ENCODE measurements at regions not wholly inside any gene's neighbourhood (a gene's known extent, or its start where the extent isn't known, plus 50 kb on each side); places are given as distances from the start of the nearest gene placed in this dataset.

DNA sequence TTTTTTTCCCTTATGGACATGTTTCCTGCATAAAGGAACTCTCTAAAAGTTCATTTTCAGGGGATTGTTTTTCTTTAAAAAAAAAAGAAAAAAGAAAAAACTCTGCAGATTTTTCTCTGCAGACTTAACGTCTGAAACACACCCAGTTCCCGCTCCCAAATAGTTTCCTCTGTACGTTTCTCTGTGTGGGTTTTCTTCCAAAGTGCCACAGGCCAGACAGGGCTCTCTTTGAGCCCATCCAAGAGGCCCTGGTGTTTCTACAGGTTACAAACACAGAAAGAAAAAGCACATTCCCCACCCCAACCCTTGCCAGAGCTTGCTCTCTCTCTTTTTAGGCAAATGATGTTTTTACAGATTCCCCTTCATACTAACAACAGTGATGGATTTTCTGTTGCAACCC, 258.6 kb downstream of the FNDC1 start:
- Histone ChIP-seq H3K4me3 (ENCODE audit: low read depth, low read length) (no peak overlapping the region), H3K36me3 (ENCODE audit: control insufficient read depth in 2 of 2, insufficient read depth in 1 of 2, low read length in 2 of 2) (no peaks in the 10 kb centered on the region), H3K4me1 (ENCODE audit: control insufficient read depth, insufficient read depth, low read length) (no peaks in the 10 kb centered on the region), H3K9me3 (ENCODE audit: control insufficient read depth, insufficient read depth, low read depth, low read length) (no peaks in the 10 kb centered on the region), H3K27ac (ENCODE audit: extremely low read depth, low read depth, low read length) (no peak overlapping the region)
- ChIA-PET POLR2A (no interaction called here), CTCF (no interaction called here)
- no peak for TF ChIP-seq ZNF23 (tag by site-specific recombination; IDR thresholded peaks at IDR 0.05; ENCODE audit: borderline replicate concordance)
- TF ChIP-seq, protein P1, sequence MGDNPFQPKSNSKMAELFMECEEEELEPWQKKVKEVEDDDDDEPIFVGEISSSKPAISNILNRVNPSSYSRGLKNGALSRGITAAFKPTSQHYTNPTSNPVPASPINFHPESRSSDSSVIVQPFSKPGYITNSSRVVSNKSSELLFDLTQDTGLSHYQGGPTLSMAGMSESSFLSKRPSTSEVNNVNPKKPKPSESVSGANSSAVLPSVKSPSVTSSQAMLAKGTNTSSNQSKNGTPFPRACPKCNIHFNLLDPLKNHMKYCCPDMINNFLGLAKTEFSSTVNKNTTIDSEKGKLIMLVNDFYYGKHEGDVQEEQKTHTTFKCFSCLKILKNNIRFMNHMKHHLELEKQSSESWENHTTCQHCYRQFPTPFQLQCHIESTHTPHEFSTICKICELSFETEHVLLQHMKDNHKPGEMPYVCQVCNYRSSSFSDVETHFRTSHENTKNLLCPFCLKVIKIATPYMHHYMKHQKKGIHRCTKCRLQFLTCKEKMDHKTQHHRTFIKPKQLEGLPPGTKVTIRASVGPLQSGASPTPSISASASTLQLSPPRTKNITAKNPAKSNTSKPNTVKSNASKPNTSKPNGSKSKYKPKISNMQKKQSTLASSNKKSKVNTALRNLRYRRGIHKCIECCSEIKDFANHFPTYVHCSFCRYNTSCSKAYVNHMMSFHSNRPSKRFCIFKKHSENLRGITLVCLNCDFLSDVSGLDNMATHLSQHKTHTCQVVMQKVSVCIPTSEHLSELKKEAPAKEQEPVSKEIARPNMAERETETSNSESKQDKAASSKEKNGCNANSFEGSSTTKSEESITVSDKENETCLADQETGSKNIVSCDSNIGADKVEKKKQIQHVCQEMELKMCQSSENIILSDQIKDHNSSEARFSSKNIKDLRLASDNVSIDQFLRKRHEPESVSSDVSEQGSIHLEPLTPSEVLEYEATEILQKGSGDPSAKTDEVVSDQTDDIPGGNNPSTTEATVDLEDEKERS (tag by site-specific recombination; IDR thresholded peaks at IDR 0.05), result no peak
- no peak for TF ChIP-seq KLF16 (tag by site-specific recombination; IDR thresholded peaks at IDR 0.05)

DNA sequence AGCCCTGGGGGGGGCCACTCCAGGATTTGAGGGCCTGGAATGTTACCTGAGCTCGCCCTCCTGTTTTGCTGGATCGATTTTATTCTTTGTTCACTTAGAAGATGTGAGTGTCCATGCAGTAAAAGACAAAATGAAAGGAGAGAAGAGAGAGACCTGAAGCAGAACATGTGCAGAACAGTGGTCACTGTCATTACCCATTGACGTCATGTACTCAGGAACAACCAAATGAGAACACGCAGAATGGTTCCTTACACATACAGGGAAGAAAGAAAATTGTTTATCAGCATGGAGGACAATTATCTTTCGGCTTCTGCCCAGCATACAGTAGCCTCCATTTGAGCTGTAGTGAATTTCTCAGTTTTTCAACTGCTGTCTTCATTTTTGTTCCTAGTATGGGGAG, 258.1 kb downstream of the FNDC1 start:
- Histone ChIP-seq H3K36me3 (ENCODE audit: control insufficient read depth in 2 of 2, insufficient read depth in 1 of 2, low read length in 2 of 2) (no peaks in the 10 kb centered on the region), H3K4me1 (ENCODE audit: control insufficient read depth, insufficient read depth, low read length) (0 out of 2 replicates have a peak, but pooled peaks cover 2% of the 10 kb centered on the region), H3K9me3 (ENCODE audit: control insufficient read depth, insufficient read depth, low read depth, low read length) (no peaks in the 10 kb centered on the region), H3K27ac (ENCODE audit: extremely low read depth, low read depth, low read length) (no peak overlapping the region), H3K4me3 (ENCODE audit: low read depth, low read length) (no peak overlapping the region)
- TF ChIP-seq ZBTB20 (tag by site-specific recombination; IDR thresholded peaks at IDR 0.05) (no peak), ZNF837 (tag by site-specific recombination; IDR thresholded peaks at IDR 0.05) (no peak), ZNF701 (tag by site-specific recombination; IDR thresholded peaks at IDR 0.05) (no peak), ZNF623 (tag by site-specific recombination; IDR thresholded peaks at IDR 0.05) (no peak), ZNF341 (tag by site-specific recombination; IDR thresholded peaks at IDR 0.05; ENCODE audit: low read depth) (no peak), ZFHX2 (tag by site-specific recombination; conservative IDR thresholded peaks at IDR 0.05) (no peak), ZNF366 (tag by site-specific recombination; conservative IDR thresholded peaks at IDR 0.05) (no peak), ZNF707 (tag by site-specific recombination; IDR thresholded peaks at IDR 0.05) (no peak), ZSCAN30 (tag by site-specific recombination; IDR thresholded peaks at IDR 0.05) (no peak), YY2 (tag by site-specific recombination; IDR thresholded peaks at IDR 0.05) (no peak), ZNF24 (tag by site-specific recombination; IDR thresholded peaks at IDR 0.05) (no peak), ZNF138 (tag by site-specific recombination; IDR thresholded peaks at IDR 0.05; ENCODE audit: borderline replicate concordance) (no peak), SALL2 (tag by site-specific recombination; IDR thresholded peaks at IDR 0.05; ENCODE audit: borderline replicate concordance) (no peak)
- TF ChIP-seq, protein P2, sequence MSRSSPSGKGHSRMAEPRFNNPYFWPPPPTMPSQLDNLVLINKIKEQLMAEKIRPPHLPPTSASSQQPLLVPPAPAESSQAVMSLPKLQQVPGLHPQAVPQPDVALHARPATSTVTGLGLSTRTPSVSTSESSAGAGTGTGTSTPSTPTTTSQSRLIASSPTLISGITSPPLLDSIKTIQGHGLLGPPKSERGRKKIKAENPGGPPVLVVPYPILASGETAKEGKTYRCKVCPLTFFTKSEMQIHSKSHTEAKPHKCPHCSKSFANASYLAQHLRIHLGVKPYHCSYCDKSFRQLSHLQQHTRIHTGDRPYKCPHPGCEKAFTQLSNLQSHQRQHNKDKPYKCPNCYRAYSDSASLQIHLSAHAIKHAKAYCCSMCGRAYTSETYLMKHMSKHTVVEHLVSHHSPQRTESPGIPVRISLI (tag by site-specific recombination; IDR thresholded peaks at IDR 0.05), result no peak
- TF ChIP-seq, protein P3, sequence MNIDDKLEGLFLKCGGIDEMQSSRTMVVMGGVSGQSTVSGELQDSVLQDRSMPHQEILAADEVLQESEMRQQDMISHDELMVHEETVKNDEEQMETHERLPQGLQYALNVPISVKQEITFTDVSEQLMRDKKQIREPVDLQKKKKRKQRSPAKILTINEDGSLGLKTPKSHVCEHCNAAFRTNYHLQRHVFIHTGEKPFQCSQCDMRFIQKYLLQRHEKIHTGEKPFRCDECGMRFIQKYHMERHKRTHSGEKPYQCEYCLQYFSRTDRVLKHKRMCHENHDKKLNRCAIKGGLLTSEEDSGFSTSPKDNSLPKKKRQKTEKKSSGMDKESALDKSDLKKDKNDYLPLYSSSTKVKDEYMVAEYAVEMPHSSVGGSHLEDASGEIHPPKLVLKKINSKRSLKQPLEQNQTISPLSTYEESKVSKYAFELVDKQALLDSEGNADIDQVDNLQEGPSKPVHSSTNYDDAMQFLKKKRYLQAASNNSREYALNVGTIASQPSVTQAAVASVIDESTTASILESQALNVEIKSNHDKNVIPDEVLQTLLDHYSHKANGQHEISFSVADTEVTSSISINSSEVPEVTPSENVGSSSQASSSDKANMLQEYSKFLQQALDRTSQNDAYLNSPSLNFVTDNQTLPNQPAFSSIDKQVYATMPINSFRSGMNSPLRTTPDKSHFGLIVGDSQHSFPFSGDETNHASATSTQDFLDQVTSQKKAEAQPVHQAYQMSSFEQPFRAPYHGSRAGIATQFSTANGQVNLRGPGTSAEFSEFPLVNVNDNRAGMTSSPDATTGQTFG (tag by site-specific recombination; IDR thresholded peaks at IDR 0.05; ENCODE audit: borderline replicate concordance), result no peak
- TF ChIP-seq, protein P4, sequence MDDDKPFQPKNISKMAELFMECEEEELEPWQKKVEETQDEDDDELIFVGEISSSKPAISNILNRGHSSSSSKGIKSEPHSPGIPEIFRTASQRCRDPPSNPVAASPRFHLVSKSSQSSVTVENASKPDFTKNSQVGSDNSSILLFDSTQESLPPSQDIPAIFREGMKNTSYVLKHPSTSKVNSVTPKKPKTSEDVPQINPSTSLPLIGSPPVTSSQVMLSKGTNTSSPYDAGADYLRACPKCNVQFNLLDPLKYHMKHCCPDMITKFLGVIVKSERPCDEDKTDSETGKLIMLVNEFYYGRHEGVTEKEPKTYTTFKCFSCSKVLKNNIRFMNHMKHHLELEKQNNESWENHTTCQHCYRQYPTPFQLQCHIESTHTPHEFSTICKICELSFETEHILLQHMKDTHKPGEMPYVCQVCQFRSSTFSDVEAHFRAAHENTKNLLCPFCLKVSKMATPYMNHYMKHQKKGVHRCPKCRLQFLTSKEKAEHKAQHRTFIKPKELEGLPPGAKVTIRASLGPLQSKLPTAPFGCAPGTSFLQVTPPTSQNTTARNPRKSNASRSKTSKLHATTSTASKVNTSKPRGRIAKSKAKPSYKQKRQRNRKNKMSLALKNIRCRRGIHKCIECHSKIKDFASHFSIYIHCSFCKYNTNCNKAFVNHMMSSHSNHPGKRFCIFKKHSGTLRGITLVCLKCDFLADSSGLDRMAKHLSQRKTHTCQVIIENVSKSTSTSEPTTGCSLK (tag by site-specific recombination; IDR thresholded peaks at IDR 0.05), result no peak
- TF ChIP-seq, protein P5, sequence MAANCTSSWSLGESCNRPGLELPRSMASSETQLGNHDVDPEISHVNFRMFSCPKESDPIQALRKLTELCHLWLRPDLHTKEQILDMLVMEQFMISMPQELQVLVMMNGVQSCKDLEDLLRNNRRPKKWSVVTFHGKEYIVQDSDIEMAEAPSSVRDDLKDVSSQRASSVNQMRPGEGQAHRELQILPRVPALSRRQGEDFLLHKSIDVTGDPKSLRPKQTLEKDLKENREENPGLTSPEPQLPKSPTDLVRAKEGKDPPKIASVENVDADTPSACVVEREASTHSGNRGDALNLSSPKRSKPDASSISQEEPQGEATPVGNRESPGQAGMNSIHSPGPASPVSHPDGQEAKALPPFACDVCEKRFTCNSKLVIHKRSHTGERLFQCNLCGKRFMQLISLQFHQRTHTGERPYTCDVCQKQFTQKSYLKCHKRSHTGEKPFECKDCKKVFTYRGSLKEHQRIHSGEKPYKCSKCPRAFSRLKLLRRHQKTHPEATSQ (tag by site-specific recombination; IDR thresholded peaks at IDR 0.05), result no peak
- TF ChIP-seq, protein P6, sequence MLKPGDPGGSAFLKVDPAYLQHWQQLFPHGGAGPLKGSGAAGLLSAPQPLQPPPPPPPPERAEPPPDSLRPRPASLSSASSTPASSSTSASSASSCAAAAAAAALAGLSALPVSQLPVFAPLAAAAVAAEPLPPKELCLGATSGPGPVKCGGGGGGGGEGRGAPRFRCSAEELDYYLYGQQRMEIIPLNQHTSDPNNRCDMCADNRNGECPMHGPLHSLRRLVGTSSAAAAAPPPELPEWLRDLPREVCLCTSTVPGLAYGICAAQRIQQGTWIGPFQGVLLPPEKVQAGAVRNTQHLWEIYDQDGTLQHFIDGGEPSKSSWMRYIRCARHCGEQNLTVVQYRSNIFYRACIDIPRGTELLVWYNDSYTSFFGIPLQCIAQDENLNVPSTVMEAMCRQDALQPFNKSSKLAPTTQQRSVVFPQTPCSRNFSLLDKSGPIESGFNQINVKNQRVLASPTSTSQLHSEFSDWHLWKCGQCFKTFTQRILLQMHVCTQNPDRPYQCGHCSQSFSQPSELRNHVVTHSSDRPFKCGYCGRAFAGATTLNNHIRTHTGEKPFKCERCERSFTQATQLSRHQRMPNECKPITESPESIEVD (tag by site-specific recombination; IDR thresholded peaks at IDR 0.05), result no peak
- POLR2A ChIA-PET, result no interaction called here
- CTCF ChIA-PET, result no interaction called here

Data from HEK293 (cell line).